ENCODE measurements at regions not wholly inside any gene's neighbourhood (a gene's known extent, or its start where the extent isn't known, plus 50 kb on each side); places are given as distances from the start of the nearest gene placed in this dataset.
A peak's percentile ranks its signal among the peaks of the same experiment; 100 is the strongest.

DNA sequence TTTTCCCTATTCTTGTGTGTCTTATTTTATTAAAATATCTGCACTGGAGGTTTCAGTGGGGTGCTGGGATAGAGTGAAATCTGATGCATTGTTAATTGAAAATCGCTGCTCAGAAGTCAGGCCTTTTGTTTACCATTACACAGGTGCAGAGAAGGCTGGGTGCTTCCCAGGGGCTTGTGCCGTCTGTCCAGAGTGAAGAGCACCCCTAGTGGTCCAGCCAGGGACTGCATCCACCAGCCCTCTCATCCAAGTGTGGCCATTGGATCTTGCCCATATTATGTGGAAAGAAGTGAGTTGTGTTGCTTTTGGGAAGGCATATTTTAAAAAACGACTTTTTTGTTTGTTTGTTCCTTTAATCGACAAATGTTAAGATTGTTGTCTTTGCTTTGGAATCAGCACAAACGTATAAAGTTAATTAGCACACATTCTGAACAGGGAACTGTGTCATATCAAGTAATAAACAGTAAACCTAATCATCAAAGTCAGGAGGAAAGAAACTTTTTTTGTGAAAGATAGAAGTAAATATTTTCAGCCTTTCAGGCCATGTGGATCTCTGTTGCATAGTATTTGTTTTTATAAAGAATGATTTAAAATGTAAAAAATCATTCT, 315.6 kb downstream of the MTRR start:
- WGBS (ENCODE audit: insufficient coverage), result 0% methylated on average over 1 of the region's 5 CpGs
- no peaks in the 10 kb centered on the region for H3K27me3 ChIP-seq (replicated peaks in 2 of 5; ENCODE audit: control insufficient read depth in 4 of 5, insufficient read depth in 5 of 5, low read length in 4 of 5)
- H3K4me1 ChIP-seq (ENCODE audit: control extremely low read depth in 1 of 4, control insufficient read depth in 4 of 4, insufficient read depth in 4 of 4, low read length in 3 of 4), result no peaks in the 10 kb centered on the region
- ChIA-PET CTCF (no interaction called here), POLR2A (interaction anchor here (1.0 kb wide), 1 partner anchor 349 kb away, joined by 3 read pairs; no protein-coding TSS in a partner anchor)
- H3K27ac ChIP-seq (ENCODE audit: insufficient read depth in 1 of 2, low read depth in 1 of 2, low read length in 2 of 2, poor library complexity in 1 of 2, severe bottlenecking in 2 of 2), result no peak overlapping the region
- DNase-seq, result peak; percentile 4 to 35 (median 27)
- no peak overlapping the region for H3K4me3 ChIP-seq (ENCODE audit: control insufficient read depth in 1 of 7, extremely low read depth in 1 of 7, insufficient read depth in 4 of 7, low read depth in 2 of 7, low read length in 6 of 7)
- no peaks in the 10 kb centered on the region for H3K9me3 ChIP-seq (ENCODE audit: control extremely low read depth in 1 of 5, control insufficient read depth in 4 of 5, insufficient read depth in 2 of 5, low read depth in 1 of 5, low read length in 4 of 5)
- no peaks in the 10 kb centered on the region for H3K36me3 ChIP-seq (ENCODE audit: control insufficient read depth in 4 of 4, insufficient read depth in 4 of 4, low read length in 3 of 4)

DNA sequence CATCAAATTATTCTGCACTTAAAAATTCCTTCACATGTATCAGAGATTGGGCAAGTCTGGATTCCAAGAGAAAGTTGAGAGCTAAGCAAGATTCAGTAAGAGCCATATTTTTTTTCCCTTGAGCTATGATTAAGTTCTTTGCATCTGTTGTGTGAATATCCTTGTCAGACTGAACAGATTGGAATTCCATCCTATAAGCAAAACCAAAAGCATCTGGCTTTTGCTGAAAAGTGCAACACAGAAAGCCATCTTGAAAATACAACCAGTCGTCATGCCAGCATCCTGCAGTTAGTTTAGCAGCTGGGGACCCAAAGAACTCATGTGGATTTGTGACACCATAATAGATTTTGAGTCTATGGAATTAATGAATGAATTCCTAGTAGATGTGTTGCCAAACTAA, 316.9 kb downstream of the MTRR start:
- no peaks in the 10 kb centered on the region for H3K27me3 ChIP-seq (replicated peaks in 2 of 5; ENCODE audit: control insufficient read depth in 4 of 5, insufficient read depth in 5 of 5, low read length in 4 of 5)
- no peaks in the 10 kb centered on the region for H3K36me3 ChIP-seq (ENCODE audit: control insufficient read depth in 4 of 4, insufficient read depth in 4 of 4, low read length in 3 of 4)
- ChIA-PET CTCF (no interaction called here), POLR2A (no interaction called here)
- DNase-seq, result no peak
- H3K27ac ChIP-seq (ENCODE audit: insufficient read depth in 1 of 2, low read depth in 1 of 2, low read length in 2 of 2, poor library complexity in 1 of 2, severe bottlenecking in 2 of 2), result no peak overlapping the region
- H3K4me1 ChIP-seq (ENCODE audit: control extremely low read depth in 1 of 4, control insufficient read depth in 4 of 4, insufficient read depth in 4 of 4, low read length in 3 of 4), result no peaks in the 10 kb centered on the region
- H3K4me3 ChIP-seq (ENCODE audit: control insufficient read depth in 1 of 7, extremely low read depth in 1 of 7, insufficient read depth in 4 of 7, low read depth in 2 of 7, low read length in 6 of 7), result no peak overlapping the region
- no peaks in the 10 kb centered on the region for H3K9me3 ChIP-seq (ENCODE audit: control extremely low read depth in 1 of 5, control insufficient read depth in 4 of 5, insufficient read depth in 2 of 5, low read depth in 1 of 5, low read length in 4 of 5)
- no CpG with 5 or more reads among the region's 1 CpG for WGBS (ENCODE audit: insufficient coverage)

DNA sequence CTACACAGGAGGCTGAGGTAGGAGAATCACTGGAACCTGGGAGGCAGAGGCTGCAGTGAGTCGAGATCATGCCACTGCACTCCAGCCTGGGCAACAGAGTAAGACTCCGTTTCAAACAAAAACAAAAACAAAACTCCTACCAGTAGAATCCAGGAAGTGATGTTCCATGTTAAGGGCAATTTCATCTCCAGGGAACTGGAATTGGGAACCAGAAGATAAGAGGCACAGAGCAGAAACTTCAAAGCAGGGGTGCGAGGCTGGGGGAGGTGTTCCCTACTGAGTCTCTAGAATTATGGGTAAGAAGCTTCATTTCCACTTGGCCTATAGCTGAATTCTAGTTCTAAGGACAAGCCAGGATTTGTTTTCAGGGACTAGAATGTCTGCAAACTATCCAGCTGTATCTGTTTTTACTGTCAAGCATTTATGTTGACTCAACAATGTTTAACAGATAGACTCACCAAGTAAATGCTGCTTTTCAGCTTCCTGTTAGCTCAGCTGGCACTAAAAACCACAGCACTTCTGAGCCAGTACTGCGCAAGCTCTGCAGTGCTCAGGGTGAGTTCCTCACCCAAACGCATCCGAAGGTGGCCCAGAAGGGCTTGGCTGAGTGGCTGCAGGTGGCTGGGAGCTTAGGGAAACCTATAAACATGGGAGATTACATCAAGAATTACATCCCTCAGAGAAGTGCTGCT, 320.1 kb downstream of the MTRR start:
- DNase-seq, result no peak
- 76% methylated on average over 4 of the region's 6 CpGs for WGBS (ENCODE audit: insufficient coverage)
- H3K27me3 ChIP-seq (replicated peaks in 2 of 5; ENCODE audit: control insufficient read depth in 4 of 5, insufficient read depth in 5 of 5, low read length in 4 of 5), result no peaks in the 10 kb centered on the region
- CTCF ChIA-PET, result no interaction called here
- POLR2A ChIA-PET, result no interaction called here
- no peak overlapping the region for H3K4me3 ChIP-seq (ENCODE audit: control insufficient read depth in 1 of 7, extremely low read depth in 1 of 7, insufficient read depth in 4 of 7, low read depth in 2 of 7, low read length in 6 of 7)
- no peaks in the 10 kb centered on the region for H3K36me3 ChIP-seq (ENCODE audit: control insufficient read depth in 4 of 4, insufficient read depth in 4 of 4, low read length in 3 of 4)
- peaks cover 0 to 4% (median 0%) of the 10 kb centered on the region in 5 experiments for H3K9me3 ChIP-seq (ENCODE audit: control extremely low read depth in 1 of 5, control insufficient read depth in 4 of 5, insufficient read depth in 2 of 5, low read depth in 1 of 5, low read length in 4 of 5)
- no peaks in the 10 kb centered on the region for H3K4me1 ChIP-seq (ENCODE audit: control extremely low read depth in 1 of 4, control insufficient read depth in 4 of 4, insufficient read depth in 4 of 4, low read length in 3 of 4)
- H3K27ac ChIP-seq (ENCODE audit: insufficient read depth in 1 of 2, low read depth in 1 of 2, low read length in 2 of 2, poor library complexity in 1 of 2, severe bottlenecking in 2 of 2), result no peak overlapping the region

DNA sequence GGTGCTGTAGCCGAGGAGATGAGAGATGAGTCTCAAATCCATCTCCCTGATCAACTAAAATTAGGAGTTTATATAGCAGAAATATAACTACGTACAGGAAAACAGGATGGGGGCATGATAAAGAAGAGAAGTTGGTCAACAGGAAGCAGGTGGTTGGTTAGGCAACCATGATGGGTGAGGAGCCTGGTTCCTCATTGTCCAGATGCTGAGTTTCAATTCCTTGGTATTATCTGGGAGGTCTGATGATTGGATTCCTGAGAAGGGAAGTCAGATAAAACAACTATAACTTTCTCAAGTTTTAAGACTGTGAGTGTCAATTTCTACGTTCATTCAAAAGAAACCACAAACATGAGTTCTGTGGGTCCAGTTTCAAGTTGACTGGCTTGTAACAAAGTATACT, 323.9 kb downstream of the MTRR start:
- no CpG with 5 or more reads among the region's 3 CpGs for WGBS (ENCODE audit: insufficient coverage)
- POLR2A ChIA-PET, result no interaction called here
- CTCF ChIA-PET, result no interaction called here
- DNase-seq, result peak in 2 of 3 donors; percentile 1 to 4
- Histone ChIP-seq H3K4me1 (ENCODE audit: control extremely low read depth in 1 of 4, control insufficient read depth in 4 of 4, insufficient read depth in 4 of 4, low read length in 3 of 4) (no peaks in the 10 kb centered on the region), H3K27ac (ENCODE audit: insufficient read depth in 1 of 2, low read depth in 1 of 2, low read length in 2 of 2, poor library complexity in 1 of 2, severe bottlenecking in 2 of 2) (no peak overlapping the region), H3K4me3 (ENCODE audit: control insufficient read depth in 1 of 7, extremely low read depth in 1 of 7, insufficient read depth in 4 of 7, low read depth in 2 of 7, low read length in 6 of 7) (no peak overlapping the region), H3K9me3 (ENCODE audit: control extremely low read depth in 1 of 5, control insufficient read depth in 4 of 5, insufficient read depth in 2 of 5, low read depth in 1 of 5, low read length in 4 of 5) (peaks cover 0 to 4% (median 0%) of the 10 kb centered on the region in 5 experiments), H3K27me3 (replicated peaks in 2 of 5; ENCODE audit: control insufficient read depth in 4 of 5, insufficient read depth in 5 of 5, low read length in 4 of 5) (no peaks in the 10 kb centered on the region), H3K36me3 (ENCODE audit: control insufficient read depth in 4 of 4, insufficient read depth in 4 of 4, low read length in 3 of 4) (no peaks in the 10 kb centered on the region)

DNA sequence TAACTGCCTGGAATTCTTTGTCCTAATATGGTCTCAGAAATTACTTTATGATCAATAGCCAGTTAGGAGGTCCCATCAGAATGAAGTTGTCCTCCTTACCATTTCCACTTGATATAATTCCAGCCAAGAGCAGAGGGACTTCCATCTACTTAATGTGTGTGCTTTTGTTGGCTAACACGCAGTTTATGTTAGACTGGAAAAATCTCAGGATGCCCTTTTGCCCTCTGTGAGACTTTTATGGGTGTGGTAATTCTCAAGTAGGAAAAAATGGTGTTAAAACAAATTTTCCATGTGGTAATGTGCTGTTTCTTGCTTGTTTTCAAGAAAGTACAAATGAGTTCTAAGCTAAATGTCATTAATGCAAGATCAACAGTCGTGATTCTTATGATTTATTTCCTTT, 327.1 kb downstream of the MTRR start:
- H3K4me1 ChIP-seq (ENCODE audit: control extremely low read depth in 1 of 4, control insufficient read depth in 4 of 4, insufficient read depth in 4 of 4, low read length in 3 of 4), result no peaks in the 10 kb centered on the region
- WGBS (ENCODE audit: insufficient coverage), result 86% methylated on average over 1 of the region's 2 CpGs
- no peak overlapping the region for H3K4me3 ChIP-seq (ENCODE audit: control insufficient read depth in 1 of 7, extremely low read depth in 1 of 7, insufficient read depth in 4 of 7, low read depth in 2 of 7, low read length in 6 of 7)
- H3K36me3 ChIP-seq (ENCODE audit: control insufficient read depth in 4 of 4, insufficient read depth in 4 of 4, low read length in 3 of 4), result no peaks in the 10 kb centered on the region
- ChIA-PET POLR2A (no interaction called here), CTCF (interaction anchor here (1.5 kb wide), 1 partner anchor 13 kb away, joined by 3 read pairs; no protein-coding TSS in a partner anchor)
- H3K9me3 ChIP-seq (ENCODE audit: control extremely low read depth in 1 of 5, control insufficient read depth in 4 of 5, insufficient read depth in 2 of 5, low read depth in 1 of 5, low read length in 4 of 5), result peaks cover 0 to 4% (median 0%) of the 10 kb centered on the region in 5 experiments
- H3K27ac ChIP-seq (ENCODE audit: insufficient read depth in 1 of 2, low read depth in 1 of 2, low read length in 2 of 2, poor library complexity in 1 of 2, severe bottlenecking in 2 of 2), result no peak overlapping the region
- no peak for DNase-seq
- H3K27me3 ChIP-seq (replicated peaks in 2 of 5; ENCODE audit: control insufficient read depth in 4 of 5, insufficient read depth in 5 of 5, low read length in 4 of 5), result no peaks in the 10 kb centered on the region

DNA sequence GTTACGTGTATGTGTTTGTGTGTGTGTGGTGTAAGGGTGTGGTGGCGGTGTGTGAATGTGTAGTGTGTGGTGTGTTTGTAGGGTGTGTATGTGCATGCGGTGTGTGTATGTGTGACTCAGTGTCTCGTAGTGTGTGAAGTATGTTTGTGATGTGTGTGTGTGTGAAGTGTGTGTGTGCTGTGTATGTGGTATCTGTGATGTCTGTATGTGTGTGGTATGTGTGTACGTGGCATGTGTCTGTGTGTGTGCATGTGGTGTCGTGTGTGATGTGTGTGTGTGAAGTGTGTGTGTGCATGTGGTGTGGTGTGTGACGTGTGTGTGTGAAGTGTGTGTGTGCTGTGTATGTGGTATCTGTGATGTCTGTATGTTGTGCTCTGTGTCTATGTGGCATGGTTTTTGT, 339.4 kb downstream of the MTRR start:
- H3K27ac ChIP-seq (ENCODE audit: insufficient read depth in 1 of 2, low read depth in 1 of 2, low read length in 2 of 2, poor library complexity in 1 of 2, severe bottlenecking in 2 of 2), result no peak overlapping the region

DNA sequence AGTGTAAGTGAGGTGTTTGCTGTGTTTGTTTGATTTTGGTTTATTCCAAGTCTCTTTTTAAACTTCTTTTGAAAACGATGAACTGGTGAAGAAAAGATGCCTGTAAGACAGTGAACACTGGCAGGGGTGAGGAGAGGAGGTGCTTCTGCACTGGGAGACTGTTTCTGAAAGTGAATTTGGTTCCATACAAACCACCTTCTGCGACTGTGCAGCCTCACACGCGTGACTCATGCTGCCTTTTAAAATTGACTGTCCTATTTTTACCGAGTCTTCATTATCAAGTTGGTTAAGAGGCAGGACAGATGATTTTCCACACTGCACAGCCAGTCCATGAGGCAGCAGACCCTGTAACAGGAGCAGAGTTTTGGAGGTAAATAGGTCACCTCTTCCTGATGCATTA, 340.6 kb downstream of the MTRR start:
- WGBS (ENCODE audit: insufficient coverage), result 86% methylated on average over 5 of the region's 5 CpGs
- Histone ChIP-seq H3K9me3 (ENCODE audit: control extremely low read depth in 1 of 5, control insufficient read depth in 4 of 5, insufficient read depth in 2 of 5, low read depth in 1 of 5, low read length in 4 of 5) (no peaks in the 10 kb centered on the region), H3K4me3 (ENCODE audit: control insufficient read depth in 1 of 7, extremely low read depth in 1 of 7, insufficient read depth in 4 of 7, low read depth in 2 of 7, low read length in 6 of 7) (no peak overlapping the region), H3K4me1 (ENCODE audit: control extremely low read depth in 1 of 4, control insufficient read depth in 4 of 4, insufficient read depth in 4 of 4, low read length in 3 of 4) (no peaks in the 10 kb centered on the region), H3K36me3 (ENCODE audit: control insufficient read depth in 4 of 4, insufficient read depth in 4 of 4, low read length in 3 of 4) (no peaks in the 10 kb centered on the region), H3K27me3 (replicated peaks in 2 of 5; ENCODE audit: control insufficient read depth in 4 of 5, insufficient read depth in 5 of 5, low read length in 4 of 5) (no peaks in the 10 kb centered on the region), H3K27ac (ENCODE audit: insufficient read depth in 1 of 2, low read depth in 1 of 2, low read length in 2 of 2, poor library complexity in 1 of 2, severe bottlenecking in 2 of 2) (no peak overlapping the region)
- CTCF ChIA-PET, result no interaction called here
- no peak for DNase-seq
- POLR2A ChIA-PET, result no interaction called here

More for the DNA sequence above, 339.4 kb downstream of the MTRR start:
- DNase-seq, result no peak
- Histone ChIP-seq H3K4me3 (ENCODE audit: control insufficient read depth in 1 of 7, extremely low read depth in 1 of 7, insufficient read depth in 4 of 7, low read depth in 2 of 7, low read length in 6 of 7) (no peak overlapping the region), H3K27me3 (replicated peaks in 2 of 5; ENCODE audit: control insufficient read depth in 4 of 5, insufficient read depth in 5 of 5, low read length in 4 of 5) (no peaks in the 10 kb centered on the region), H3K4me1 (ENCODE audit: control extremely low read depth in 1 of 4, control insufficient read depth in 4 of 4, insufficient read depth in 4 of 4, low read length in 3 of 4) (no peaks in the 10 kb centered on the region), H3K36me3 (ENCODE audit: control insufficient read depth in 4 of 4, insufficient read depth in 4 of 4, low read length in 3 of 4) (no peaks in the 10 kb centered on the region), H3K9me3 (ENCODE audit: control extremely low read depth in 1 of 5, control insufficient read depth in 4 of 5, insufficient read depth in 2 of 5, low read depth in 1 of 5, low read length in 4 of 5) (no peaks in the 10 kb centered on the region)
- ChIA-PET CTCF (no interaction called here), POLR2A (no interaction called here)
- WGBS (ENCODE audit: insufficient coverage), result 98% methylated on average over 5 of the region's 7 CpGs
